ENCODE measurements at regions not wholly inside any gene's neighbourhood (a gene's known extent, or its start where the extent isn't known, plus 50 kb on each side); places are given as distances from the start of the nearest gene placed in this dataset.

- no peak overlapping the region for H3K4me3 ChIP-seq
- no peak overlapping the region for H3K4me3 Mint-ChIP-seq
- DNase-seq (ENCODE audit: low spot score) (no peak), ATAC-seq (no peak)
- no peak overlapping the region for H3K4me2 ChIP-seq
- peaks cover 5% of the 10 kb centered on the region; the same call in 1 of the 3 replicates for H3K4me1 Mint-ChIP-seq
- H3K36me3 Mint-ChIP-seq (ENCODE audit: low read depth), result no peaks in the 10 kb centered on the region; the same call in 2 of the 3 replicates
- H4K20me1 ChIP-seq (replicated peaks; ENCODE audit: insufficient read depth), result no peaks in the 10 kb centered on the region
- H3K27me3 Mint-ChIP-seq (ENCODE audit: insufficient read depth, low read depth, poor library complexity), result no peaks in the 10 kb centered on the region
- TF ChIP-seq EZH2 (IDR thresholded peaks at IDR 0.05; ENCODE audit: low read depth, unreplicated experiment) (no peak), ETS1 (IDR thresholded peaks at IDR 0.05) (no peak), ZNF114 (CRISPR knock-in tag; IDR thresholded peaks at IDR 0.05) (no peak), JUNB (IDR thresholded peaks at IDR 0.05; ENCODE audit: unreplicated experiment) (no peak), POLR2AphosphoS5 (IDR thresholded peaks at IDR 0.05; ENCODE audit: low read depth) (no peak), CREB1 (CRISPR knock-in tag; IDR thresholded peaks at IDR 0.05; ENCODE audit: low read depth) (no peak), NANOG (IDR thresholded peaks at IDR 0.05; ENCODE audit: borderline replicate concordance) (no peak), STAT1 (IDR thresholded peaks at IDR 0.05; ENCODE audit: unreplicated experiment) (no peak), EZH2phosphoT487 (IDR thresholded peaks at IDR 0.05; ENCODE audit: unreplicated experiment) (no peak)
- TF ChIP-seq, protein P1, sequence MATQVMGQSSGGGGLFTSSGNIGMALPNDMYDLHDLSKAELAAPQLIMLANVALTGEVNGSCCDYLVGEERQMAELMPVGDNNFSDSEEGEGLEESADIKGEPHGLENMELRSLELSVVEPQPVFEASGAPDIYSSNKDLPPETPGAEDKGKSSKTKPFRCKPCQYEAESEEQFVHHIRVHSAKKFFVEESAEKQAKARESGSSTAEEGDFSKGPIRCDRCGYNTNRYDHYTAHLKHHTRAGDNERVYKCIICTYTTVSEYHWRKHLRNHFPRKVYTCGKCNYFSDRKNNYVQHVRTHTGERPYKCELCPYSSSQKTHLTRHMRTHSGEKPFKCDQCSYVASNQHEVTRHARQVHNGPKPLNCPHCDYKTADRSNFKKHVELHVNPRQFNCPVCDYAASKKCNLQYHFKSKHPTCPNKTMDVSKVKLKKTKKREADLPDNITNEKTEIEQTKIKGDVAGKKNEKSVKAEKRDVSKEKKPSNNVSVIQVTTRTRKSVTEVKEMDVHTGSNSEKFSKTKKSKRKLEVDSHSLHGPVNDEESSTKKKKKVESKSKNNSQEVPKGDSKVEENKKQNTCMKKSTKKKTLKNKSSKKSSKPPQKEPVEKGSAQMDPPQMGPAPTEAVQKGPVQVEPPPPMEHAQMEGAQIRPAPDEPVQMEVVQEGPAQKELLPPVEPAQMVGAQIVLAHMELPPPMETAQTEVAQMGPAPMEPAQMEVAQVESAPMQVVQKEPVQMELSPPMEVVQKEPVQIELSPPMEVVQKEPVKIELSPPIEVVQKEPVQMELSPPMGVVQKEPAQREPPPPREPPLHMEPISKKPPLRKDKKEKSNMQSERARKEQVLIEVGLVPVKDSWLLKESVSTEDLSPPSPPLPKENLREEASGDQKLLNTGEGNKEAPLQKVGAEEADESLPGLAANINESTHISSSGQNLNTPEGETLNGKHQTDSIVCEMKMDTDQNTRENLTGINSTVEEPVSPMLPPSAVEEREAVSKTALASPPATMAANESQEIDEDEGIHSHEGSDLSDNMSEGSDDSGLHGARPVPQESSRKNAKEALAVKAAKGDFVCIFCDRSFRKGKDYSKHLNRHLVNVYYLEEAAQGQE (IDR thresholded peaks at IDR 0.05; ENCODE audit: unreplicated experiment), result no peak
- TF ChIP-seq, protein P2, sequence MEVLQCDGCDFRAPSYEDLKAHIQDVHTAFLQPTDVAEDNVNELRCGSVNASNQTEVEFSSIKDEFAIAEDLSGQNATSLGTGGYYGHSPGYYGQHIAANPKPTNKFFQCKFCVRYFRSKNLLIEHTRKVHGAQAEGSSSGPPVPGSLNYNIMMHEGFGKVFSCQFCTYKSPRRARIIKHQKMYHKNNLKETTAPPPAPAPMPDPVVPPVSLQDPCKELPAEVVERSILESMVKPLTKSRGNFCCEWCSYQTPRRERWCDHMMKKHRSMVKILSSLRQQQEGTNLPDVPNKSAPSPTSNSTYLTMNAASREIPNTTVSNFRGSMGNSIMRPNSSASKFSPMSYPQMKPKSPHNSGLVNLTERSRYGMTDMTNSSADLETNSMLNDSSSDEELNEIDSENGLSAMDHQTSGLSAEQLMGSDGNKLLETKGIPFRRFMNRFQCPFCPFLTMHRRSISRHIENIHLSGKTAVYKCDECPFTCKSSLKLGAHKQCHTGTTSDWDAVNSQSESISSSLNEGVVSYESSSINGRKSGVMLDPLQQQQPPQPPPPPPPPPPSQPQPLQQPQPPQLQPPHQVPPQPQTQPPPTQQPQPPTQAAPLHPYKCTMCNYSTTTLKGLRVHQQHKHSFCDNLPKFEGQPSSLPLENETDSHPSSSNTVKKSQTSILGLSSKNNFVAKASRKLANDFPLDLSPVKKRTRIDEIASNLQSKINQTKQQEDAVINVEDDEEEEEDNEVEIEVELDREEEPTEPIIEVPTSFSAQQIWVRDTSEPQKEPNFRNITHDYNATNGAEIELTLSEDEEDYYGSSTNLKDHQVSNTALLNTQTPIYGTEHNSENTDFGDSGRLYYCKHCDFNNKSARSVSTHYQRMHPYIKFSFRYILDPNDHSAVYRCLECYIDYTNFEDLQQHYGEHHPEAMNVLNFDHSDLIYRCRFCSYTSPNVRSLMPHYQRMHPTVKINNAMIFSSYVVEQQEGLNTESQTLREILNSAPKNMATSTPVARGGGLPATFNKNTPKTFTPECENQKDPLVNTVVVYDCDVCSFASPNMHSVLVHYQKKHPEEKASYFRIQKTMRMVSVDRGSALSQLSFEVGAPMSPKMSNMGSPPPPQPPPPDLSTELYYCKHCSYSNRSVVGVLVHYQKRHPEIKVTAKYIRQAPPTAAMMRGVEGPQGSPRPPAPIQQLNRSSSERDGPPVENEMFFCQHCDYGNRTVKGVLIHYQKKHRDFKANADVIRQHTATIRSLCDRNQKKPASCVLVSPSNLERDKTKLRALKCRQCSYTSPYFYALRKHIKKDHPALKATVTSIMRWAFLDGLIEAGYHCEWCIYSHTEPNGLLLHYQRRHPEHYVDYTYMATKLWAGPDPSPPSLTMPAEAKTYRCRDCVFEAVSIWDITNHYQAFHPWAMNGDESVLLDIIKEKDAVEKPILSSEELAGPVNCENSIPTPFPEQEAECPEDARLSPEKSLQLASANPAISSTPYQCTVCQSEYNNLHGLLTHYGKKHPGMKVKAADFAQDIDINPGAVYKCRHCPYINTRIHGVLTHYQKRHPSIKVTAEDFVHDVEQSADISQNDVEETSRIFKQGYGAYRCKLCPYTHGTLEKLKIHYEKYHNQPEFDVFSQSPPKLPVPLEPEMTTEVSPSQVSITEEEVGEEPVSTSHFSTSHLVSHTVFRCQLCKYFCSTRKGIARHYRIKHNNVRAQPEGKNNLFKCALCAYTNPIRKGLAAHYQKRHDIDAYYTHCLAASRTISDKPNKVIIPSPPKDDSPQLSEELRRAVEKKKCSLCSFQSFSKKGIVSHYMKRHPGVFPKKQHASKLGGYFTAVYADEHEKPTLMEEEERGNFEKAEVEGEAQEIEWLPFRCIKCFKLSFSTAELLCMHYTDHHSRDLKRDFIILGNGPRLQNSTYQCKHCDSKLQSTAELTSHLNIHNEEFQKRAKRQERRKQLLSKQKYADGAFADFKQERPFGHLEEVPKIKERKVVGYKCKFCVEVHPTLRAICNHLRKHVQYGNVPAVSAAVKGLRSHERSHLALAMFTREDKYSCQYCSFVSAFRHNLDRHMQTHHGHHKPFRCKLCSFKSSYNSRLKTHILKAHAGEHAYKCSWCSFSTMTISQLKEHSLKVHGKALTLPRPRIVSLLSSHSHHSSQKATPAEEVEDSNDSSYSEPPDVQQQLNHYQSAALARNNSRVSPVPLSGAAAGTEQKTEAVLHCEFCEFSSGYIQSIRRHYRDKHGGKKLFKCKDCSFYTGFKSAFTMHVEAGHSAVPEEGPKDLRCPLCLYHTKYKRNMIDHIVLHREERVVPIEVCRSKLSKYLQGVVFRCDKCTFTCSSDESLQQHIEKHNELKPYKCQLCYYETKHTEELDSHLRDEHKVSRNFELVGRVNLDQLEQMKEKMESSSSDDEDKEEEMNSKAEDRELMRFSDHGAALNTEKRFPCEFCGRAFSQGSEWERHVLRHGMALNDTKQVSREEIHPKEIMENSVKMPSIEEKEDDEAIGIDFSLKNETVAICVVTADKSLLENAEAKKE (CRISPR knock-in tag; IDR thresholded peaks at IDR 0.05), result no peak
- no peaks in the 10 kb centered on the region for H3K79me2 ChIP-seq (replicated peaks; ENCODE audit: insufficient read depth)
- 0 out of 2 replicates have a peak, but pooled peaks cover 8% of the 10 kb centered on the region for H3K9me2 ChIP-seq (ENCODE audit: insufficient read depth)
- H3F3A ChIP-seq (replicated peaks; ENCODE audit: low read depth), result no peaks in the 10 kb centered on the region
- no peaks in the 10 kb centered on the region; the same call in 1 of the 2 replicates for H3K36me3 ChIP-seq (ENCODE audit: insufficient read depth)
- H3K27ac Mint-ChIP-seq, result no peak overlapping the region
- H3K9me3 Mint-ChIP-seq, result no peaks in the 10 kb centered on the region; the same call in 2 of the 3 replicates
- H3K27me3 ChIP-seq (ENCODE audit: insufficient read depth), result no peaks in the 10 kb centered on the region
- H3K27ac ChIP-seq (ENCODE audit: low read depth), result no peak overlapping the region
- no peaks in the 10 kb centered on the region for H3K4me1 ChIP-seq (ENCODE audit: insufficient read depth)
- no peak overlapping the region for H2AFZ ChIP-seq
Observed at GRCh38 chr5:54621048-54621447, 103.5 kb downstream of the SNX18 start.

Measured in GM23338 (cell line).